ENCODE measurements at regions not wholly inside any gene's neighbourhood (a gene's known extent, or its start where the extent isn't known, plus 50 kb on each side); places are given as distances from the start of the nearest gene placed in this dataset.

- TF ChIP-seq POLR2AphosphoS5 (IDR thresholded peaks at IDR 0.05; ENCODE audit: borderline replicate concordance, low read depth, low read length) (no peak), EZH2 (IDR thresholded peaks at IDR 0.05) (no peak)
Measured at GRCh38 chr1:116819081-116819480, 64.9 kb downstream of the CD2 start.
